Suprapubic skin (tissue), 4 donors: ENCODE measurements at regions not wholly inside any gene's neighbourhood (a gene's known extent, or its start where the extent isn't known, plus 50 kb on each side); places are given as distances from the start of the nearest gene placed in this dataset.

ENCODE experiments used
- EP300 ChIP-seq: sonication (generic); formaldehyde crosslinking; IDR thresholded peaks from one replicate; pipeline ENCODE4 v1.6.1; 2017; ENCODE audit warnings: antibody characterized with exemption
- POLR2A ChIP-seq, 2 donors: fragments of 450-650 bp; IDR thresholded peaks; one replicate each; pipeline ENCODE4 v1.6.1; 2017; ENCODE audit warnings: antibody characterized with exemption in 2 of 2, mild to moderate bottlenecking in 2 of 2, moderate library complexity in 2 of 2
- POLR2AphosphoS5 ChIP-seq, 3 donors: sonication (generic); formaldehyde crosslinking; IDR thresholded peaks; one replicate each; pipeline ENCODE4 v1.6.1; 2017; ENCODE audit warnings: antibody characterized with exemption in 3 of 3
- TF ChIP-seq, protein P1 (sequence below), 2 donors: fragments of 200-600 bp in 1 of 2; fragments of 450-650 bp in 1 of 2; sonication (generic) in 1 of 2; IDR thresholded peaks; one replicate each; pipeline ENCODE4 v1.5.1; 2016 to 2019; ENCODE audit warnings: antibody characterized with exemption in 2 of 2, mild to moderate bottlenecking in 1 of 2, moderate library complexity in 1 of 2

GRCh38 chr12:5343711-5344110, 88.2 kb upstream of the NTF3 start:
- TF ChIP-seq POLR2A (IDR thresholded peaks at IDR 0.05), result no peak
- no peak for TF ChIP-seq POLR2AphosphoS5 (IDR thresholded peaks at IDR 0.05)
- TF ChIP-seq, protein P1, sequence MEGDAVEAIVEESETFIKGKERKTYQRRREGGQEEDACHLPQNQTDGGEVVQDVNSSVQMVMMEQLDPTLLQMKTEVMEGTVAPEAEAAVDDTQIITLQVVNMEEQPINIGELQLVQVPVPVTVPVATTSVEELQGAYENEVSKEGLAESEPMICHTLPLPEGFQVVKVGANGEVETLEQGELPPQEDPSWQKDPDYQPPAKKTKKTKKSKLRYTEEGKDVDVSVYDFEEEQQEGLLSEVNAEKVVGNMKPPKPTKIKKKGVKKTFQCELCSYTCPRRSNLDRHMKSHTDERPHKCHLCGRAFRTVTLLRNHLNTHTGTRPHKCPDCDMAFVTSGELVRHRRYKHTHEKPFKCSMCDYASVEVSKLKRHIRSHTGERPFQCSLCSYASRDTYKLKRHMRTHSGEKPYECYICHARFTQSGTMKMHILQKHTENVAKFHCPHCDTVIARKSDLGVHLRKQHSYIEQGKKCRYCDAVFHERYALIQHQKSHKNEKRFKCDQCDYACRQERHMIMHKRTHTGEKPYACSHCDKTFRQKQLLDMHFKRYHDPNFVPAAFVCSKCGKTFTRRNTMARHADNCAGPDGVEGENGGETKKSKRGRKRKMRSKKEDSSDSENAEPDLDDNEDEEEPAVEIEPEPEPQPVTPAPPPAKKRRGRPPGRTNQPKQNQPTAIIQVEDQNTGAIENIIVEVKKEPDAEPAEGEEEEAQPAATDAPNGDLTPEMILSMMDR (IDR thresholded peaks at IDR 0.05), result no peak
- TF ChIP-seq EP300, result no peak
